ENCODE measurements at regions not wholly inside any gene's neighbourhood (a gene's known extent, or its start where the extent isn't known, plus 50 kb on each side); places are given as distances from the start of the nearest gene placed in this dataset.

DNA sequence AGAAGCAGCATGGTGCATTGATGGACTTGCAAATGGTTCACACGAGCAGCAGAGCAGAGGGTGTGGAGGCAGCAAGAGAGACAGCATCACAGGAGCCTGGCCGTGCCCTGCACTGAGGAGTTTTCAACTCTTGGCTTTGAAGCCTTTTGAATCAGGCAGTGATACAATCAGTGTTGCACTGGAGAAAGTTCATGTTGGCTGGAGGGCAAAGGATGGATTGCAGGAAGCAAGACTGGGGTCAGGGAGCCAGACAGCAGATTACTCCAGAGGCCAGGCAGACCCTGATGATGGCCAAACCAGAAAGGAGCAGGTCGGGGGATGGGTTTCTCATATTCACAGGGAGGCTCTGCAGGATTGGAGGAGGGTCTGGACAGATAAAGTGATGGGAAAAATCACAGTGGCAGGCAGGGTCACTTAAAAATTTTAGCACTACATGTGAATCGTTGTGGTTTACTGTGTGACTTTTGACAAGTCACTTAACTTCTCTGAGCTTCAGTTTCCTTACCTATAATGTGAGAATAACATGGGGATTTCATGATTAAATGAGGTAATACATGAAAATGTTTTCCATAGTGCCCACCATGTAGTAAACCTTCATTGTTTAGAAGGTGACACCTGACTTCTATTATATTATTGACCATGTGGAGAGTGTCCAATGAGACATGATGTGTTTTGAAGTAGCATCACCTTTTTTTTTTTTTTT is 125.3 kb downstream of the SALL1 start:
- TF ChIP-seq POLR2A (IDR thresholded peaks at IDR 0.05) = no peak
- TF ChIP-seq, protein P1, sequence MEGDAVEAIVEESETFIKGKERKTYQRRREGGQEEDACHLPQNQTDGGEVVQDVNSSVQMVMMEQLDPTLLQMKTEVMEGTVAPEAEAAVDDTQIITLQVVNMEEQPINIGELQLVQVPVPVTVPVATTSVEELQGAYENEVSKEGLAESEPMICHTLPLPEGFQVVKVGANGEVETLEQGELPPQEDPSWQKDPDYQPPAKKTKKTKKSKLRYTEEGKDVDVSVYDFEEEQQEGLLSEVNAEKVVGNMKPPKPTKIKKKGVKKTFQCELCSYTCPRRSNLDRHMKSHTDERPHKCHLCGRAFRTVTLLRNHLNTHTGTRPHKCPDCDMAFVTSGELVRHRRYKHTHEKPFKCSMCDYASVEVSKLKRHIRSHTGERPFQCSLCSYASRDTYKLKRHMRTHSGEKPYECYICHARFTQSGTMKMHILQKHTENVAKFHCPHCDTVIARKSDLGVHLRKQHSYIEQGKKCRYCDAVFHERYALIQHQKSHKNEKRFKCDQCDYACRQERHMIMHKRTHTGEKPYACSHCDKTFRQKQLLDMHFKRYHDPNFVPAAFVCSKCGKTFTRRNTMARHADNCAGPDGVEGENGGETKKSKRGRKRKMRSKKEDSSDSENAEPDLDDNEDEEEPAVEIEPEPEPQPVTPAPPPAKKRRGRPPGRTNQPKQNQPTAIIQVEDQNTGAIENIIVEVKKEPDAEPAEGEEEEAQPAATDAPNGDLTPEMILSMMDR (IDR thresholded peaks at IDR 0.05) = no peak

Data from heart left ventricle (tissue), 13 donors.